GM23338 (cell line): ENCODE measurements at regions not wholly inside any gene's neighbourhood (a gene's known extent, or its start where the extent isn't known, plus 50 kb on each side); places are given as distances from the start of the nearest gene placed in this dataset.

Experiments
- ATAC-seq: fragments of 200-7000 bp; cut with Tn5 transposase; 3 replicates; pipeline ENCODE4 v1.9.1; 2020
- DNase-seq: peaks from one replicate; pipeline ENCODE4 v3.0.0-alpha.2; 2015; ENCODE audit warnings: low spot score
- H2AFZ ChIP-seq: fragments of 200-600 bp; sonication (generic); 2 replicates; pipeline ENCODE4 v1.8.0; 2016; ENCODE audit warnings: antibody characterized with exemption, mild to moderate bottlenecking, moderate library complexity
- H3F3A ChIP-seq: fragments of 200-600 bp; sonication (generic); replicated peaks from 2 replicates; pipeline ENCODE4 v1.8.0; 2017; ENCODE audit warnings: antibody characterized with exemption, mixed run types, low read depth
- H3K27ac ChIP-seq: fragments of 200-600 bp; sonication (generic); 2 replicates; pipeline ENCODE4 v1.6.1; 2016; ENCODE audit warnings: low read depth
- H3K27me3 ChIP-seq: fragments of 200-600 bp; sonication (generic); 2 replicates; pipeline ENCODE4 v1.8.0; 2016; ENCODE audit warnings: mild to moderate bottlenecking, mixed run types, moderate library complexity; ENCODE audit not compliant: insufficient read depth
- H3K36me3 ChIP-seq: fragments of 200-600 bp; sonication (generic); 2 replicates; pipeline ENCODE4 v1.8.0; 2016; ENCODE audit warnings: mild to moderate bottlenecking; ENCODE audit not compliant: insufficient read depth
- H3K4me1 ChIP-seq: fragments of 200-600 bp; sonication (generic); 2 replicates; pipeline ENCODE4 v1.8.0; 2016; ENCODE audit warnings: mild to moderate bottlenecking, moderate library complexity; ENCODE audit not compliant: insufficient read depth
- H3K4me2 ChIP-seq: fragments of 200-600 bp; sonication (generic); 2 replicates; pipeline ENCODE4 v1.7.1; 2017; ENCODE audit warnings: mixed run types
- H3K4me3 ChIP-seq: fragments of 200-600 bp; sonication (generic); 2 replicates; pipeline ENCODE4 v1.6.1; 2016; ENCODE audit warnings: mixed run types
- H3K79me2 ChIP-seq: fragments of 200-600 bp; sonication (generic); replicated peaks from 2 replicates; pipeline ENCODE4 v1.8.0; 2017; ENCODE audit warnings: mild to moderate bottlenecking; ENCODE audit not compliant: insufficient read depth
- H3K9me2 ChIP-seq: fragments of 200-600 bp; sonication (generic); 2 replicates; pipeline ENCODE4 v1.8.0; 2017; ENCODE audit not compliant: insufficient read depth
- H4K20me1 ChIP-seq: fragments of 200-600 bp; sonication (generic); replicated peaks from 2 replicates; pipeline ENCODE4 v1.8.0; 2017; ENCODE audit warnings: mild to moderate bottlenecking; ENCODE audit not compliant: insufficient read depth
- H3K27ac Mint-ChIP-seq: 2 replicates; pipeline ENCODE4 v1.8.0; 2020; ENCODE audit warnings: inconsistent platforms, mild to moderate bottlenecking, moderate library complexity, mixed read lengths
- H3K27me3 Mint-ChIP-seq: 3 replicates; pipeline ENCODE4 v1.8.0; 2022; ENCODE audit warnings: low read depth, mild to moderate bottlenecking, moderate library complexity, mixed read lengths, inconsistent platforms; ENCODE audit not compliant: insufficient read depth, poor library complexity
- H3K36me3 Mint-ChIP-seq: 3 replicates; pipeline ENCODE4 v1.8.0; 2021; ENCODE audit warnings: low read depth, mild to moderate bottlenecking, inconsistent platforms, moderate library complexity, mixed read lengths
- H3K4me1 Mint-ChIP-seq: 3 replicates; pipeline ENCODE4 v1.8.0; 2020; ENCODE audit warnings: mild to moderate bottlenecking, inconsistent platforms, mixed read lengths
- H3K4me3 Mint-ChIP-seq: 3 replicates; pipeline ENCODE4 v1.8.0; 2021; ENCODE audit warnings: moderate library complexity, mild to moderate bottlenecking, inconsistent platforms, mixed read lengths
- H3K9me3 Mint-ChIP-seq: 3 replicates; pipeline ENCODE4 v1.8.0; 2020; ENCODE audit warnings: moderate library complexity, mild to moderate bottlenecking, inconsistent platforms, mixed read lengths
- EZH2 ChIP-seq: fragments of 200-600 bp; sonication (generic); IDR thresholded peaks from one replicate; pipeline ENCODE4 v1.8.0; 2017; ENCODE audit warnings: antibody characterized with exemption, mild to moderate bottlenecking, low read depth; ENCODE audit not compliant: unreplicated experiment
- EZH2phosphoT487 ChIP-seq: fragments of 200-600 bp; sonication (generic); IDR thresholded peaks from one replicate; pipeline ENCODE4 v1.8.1; 2018; ENCODE audit warnings: antibody characterized with exemption; ENCODE audit not compliant: unreplicated experiment
- JUNB ChIP-seq: IDR thresholded peaks from one replicate; pipeline ENCODE4 v1.6.1; 2016; ENCODE audit warnings: antibody characterized with exemption; ENCODE audit not compliant: unreplicated experiment
- NANOG ChIP-seq: IDR thresholded peaks from 2 replicates; pipeline ENCODE4 v1.6.1; 2016; ENCODE audit warnings: antibody characterized with exemption, borderline replicate concordance
- POLR2AphosphoS5 ChIP-seq: IDR thresholded peaks from 2 replicates; pipeline ENCODE4 v1.6.1; 2016; ENCODE audit warnings: antibody characterized with exemption, low read depth
- ZNF331 ChIP-seq: fragments of 250-450 bp; sonication (Bioruptor Pico); IDR thresholded peaks from 2 replicates; pipeline ENCODE4 v1.5.0; 2020; ENCODE audit warnings: low read depth, mild to moderate bottlenecking, moderate library complexity
- TF ChIP-seq, protein P1 (sequence below): IDR thresholded peaks from 2 replicates; pipeline ENCODE4 v1.6.1; 2016; ENCODE audit warnings: antibody characterized with exemption
- TF ChIP-seq, protein P2 (sequence below): IDR thresholded peaks from one replicate; pipeline ENCODE4 v1.6.1; 2018; ENCODE audit warnings: antibody characterized with exemption; ENCODE audit not compliant: unreplicated experiment
- TF ChIP-seq, protein P3 (sequence below): fragments of 250-450 bp; sonication (Bioruptor Pico); IDR thresholded peaks from 2 replicates; pipeline ENCODE4 v1.5.0; 2020; ENCODE audit warnings: mild to moderate bottlenecking, moderate library complexity

DNA sequence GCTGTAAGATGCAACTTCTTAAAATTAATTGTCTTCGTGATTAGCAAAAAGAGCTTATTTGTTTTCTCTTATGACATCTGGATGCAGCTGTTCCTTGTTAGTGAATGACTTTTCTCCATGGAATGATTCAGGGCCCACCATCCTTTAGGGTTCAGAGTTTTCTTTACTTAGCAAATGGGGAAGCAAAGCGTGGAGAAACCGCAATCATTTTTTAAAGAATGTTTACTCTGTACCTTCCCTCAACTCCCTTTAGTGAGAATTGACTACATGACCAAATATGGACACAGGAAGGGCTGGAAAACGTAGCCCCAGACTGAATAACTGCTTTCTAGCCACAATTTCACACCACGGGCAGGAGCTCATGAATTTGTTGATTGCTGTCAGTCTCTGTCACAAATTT is 130.1 kb downstream of the EDEM1 start (continued):
- TF ChIP-seq, protein P1, sequence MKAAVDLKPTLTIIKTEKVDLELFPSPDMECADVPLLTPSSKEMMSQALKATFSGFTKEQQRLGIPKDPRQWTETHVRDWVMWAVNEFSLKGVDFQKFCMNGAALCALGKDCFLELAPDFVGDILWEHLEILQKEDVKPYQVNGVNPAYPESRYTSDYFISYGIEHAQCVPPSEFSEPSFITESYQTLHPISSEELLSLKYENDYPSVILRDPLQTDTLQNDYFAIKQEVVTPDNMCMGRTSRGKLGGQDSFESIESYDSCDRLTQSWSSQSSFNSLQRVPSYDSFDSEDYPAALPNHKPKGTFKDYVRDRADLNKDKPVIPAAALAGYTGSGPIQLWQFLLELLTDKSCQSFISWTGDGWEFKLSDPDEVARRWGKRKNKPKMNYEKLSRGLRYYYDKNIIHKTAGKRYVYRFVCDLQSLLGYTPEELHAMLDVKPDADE: no peak
- TF ChIP-seq, protein P2, sequence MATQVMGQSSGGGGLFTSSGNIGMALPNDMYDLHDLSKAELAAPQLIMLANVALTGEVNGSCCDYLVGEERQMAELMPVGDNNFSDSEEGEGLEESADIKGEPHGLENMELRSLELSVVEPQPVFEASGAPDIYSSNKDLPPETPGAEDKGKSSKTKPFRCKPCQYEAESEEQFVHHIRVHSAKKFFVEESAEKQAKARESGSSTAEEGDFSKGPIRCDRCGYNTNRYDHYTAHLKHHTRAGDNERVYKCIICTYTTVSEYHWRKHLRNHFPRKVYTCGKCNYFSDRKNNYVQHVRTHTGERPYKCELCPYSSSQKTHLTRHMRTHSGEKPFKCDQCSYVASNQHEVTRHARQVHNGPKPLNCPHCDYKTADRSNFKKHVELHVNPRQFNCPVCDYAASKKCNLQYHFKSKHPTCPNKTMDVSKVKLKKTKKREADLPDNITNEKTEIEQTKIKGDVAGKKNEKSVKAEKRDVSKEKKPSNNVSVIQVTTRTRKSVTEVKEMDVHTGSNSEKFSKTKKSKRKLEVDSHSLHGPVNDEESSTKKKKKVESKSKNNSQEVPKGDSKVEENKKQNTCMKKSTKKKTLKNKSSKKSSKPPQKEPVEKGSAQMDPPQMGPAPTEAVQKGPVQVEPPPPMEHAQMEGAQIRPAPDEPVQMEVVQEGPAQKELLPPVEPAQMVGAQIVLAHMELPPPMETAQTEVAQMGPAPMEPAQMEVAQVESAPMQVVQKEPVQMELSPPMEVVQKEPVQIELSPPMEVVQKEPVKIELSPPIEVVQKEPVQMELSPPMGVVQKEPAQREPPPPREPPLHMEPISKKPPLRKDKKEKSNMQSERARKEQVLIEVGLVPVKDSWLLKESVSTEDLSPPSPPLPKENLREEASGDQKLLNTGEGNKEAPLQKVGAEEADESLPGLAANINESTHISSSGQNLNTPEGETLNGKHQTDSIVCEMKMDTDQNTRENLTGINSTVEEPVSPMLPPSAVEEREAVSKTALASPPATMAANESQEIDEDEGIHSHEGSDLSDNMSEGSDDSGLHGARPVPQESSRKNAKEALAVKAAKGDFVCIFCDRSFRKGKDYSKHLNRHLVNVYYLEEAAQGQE: no peak
- TF ChIP-seq NANOG: no peak
- no peak for TF ChIP-seq EZH2

DNA sequence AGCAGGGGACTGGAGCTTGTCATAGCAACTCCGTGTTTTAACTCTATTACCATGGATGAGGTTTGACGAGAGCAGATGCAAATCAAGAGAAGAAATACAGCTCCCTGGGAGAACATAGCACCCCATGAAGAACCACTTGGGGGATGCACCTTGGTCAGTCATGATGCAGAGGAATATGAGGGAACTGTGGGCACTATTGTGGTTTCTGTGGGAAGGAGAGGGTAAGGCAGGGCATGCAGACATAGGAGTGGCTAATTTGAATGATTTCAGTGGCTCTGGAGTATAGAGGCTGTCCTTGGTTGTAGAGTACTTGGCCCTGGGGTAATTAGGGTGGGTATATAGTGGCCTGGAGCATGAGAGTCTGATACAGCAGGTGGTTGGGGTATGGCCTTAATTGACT is 131.9 kb downstream of the EDEM1 start:
- H3K27ac Mint-ChIP-seq: no peak overlapping the region
- Histone ChIP-seq H4K20me1 (no peaks in the 10 kb centered on the region), H3K79me2 (no peaks in the 10 kb centered on the region), H2AFZ (no peak overlapping the region), H3F3A (no peaks in the 10 kb centered on the region), H3K9me2 (no peaks in the 10 kb centered on the region), H3K4me1 (no peaks in the 10 kb centered on the region), H3K4me3 (no peak overlapping the region), H3K27ac (no peak overlapping the region), H3K36me3 (peaks cover 10% of the 10 kb centered on the region; the same call in 1 of the 2 replicates), H3K27me3 (no peaks in the 10 kb centered on the region), H3K4me2 (no peak overlapping the region)
- H3K4me3 Mint-ChIP-seq: no peak overlapping the region
- peaks cover 85% of the 10 kb centered on the region for H3K9me3 Mint-ChIP-seq
- H3K36me3 Mint-ChIP-seq: no peaks in the 10 kb centered on the region; the same call in 2 of the 3 replicates
- DNase-seq: no peak
- ATAC-seq: no peak
- TF ChIP-seq ZNF331: no peak
- TF ChIP-seq, protein P1: no peak
- TF ChIP-seq, protein P3, sequence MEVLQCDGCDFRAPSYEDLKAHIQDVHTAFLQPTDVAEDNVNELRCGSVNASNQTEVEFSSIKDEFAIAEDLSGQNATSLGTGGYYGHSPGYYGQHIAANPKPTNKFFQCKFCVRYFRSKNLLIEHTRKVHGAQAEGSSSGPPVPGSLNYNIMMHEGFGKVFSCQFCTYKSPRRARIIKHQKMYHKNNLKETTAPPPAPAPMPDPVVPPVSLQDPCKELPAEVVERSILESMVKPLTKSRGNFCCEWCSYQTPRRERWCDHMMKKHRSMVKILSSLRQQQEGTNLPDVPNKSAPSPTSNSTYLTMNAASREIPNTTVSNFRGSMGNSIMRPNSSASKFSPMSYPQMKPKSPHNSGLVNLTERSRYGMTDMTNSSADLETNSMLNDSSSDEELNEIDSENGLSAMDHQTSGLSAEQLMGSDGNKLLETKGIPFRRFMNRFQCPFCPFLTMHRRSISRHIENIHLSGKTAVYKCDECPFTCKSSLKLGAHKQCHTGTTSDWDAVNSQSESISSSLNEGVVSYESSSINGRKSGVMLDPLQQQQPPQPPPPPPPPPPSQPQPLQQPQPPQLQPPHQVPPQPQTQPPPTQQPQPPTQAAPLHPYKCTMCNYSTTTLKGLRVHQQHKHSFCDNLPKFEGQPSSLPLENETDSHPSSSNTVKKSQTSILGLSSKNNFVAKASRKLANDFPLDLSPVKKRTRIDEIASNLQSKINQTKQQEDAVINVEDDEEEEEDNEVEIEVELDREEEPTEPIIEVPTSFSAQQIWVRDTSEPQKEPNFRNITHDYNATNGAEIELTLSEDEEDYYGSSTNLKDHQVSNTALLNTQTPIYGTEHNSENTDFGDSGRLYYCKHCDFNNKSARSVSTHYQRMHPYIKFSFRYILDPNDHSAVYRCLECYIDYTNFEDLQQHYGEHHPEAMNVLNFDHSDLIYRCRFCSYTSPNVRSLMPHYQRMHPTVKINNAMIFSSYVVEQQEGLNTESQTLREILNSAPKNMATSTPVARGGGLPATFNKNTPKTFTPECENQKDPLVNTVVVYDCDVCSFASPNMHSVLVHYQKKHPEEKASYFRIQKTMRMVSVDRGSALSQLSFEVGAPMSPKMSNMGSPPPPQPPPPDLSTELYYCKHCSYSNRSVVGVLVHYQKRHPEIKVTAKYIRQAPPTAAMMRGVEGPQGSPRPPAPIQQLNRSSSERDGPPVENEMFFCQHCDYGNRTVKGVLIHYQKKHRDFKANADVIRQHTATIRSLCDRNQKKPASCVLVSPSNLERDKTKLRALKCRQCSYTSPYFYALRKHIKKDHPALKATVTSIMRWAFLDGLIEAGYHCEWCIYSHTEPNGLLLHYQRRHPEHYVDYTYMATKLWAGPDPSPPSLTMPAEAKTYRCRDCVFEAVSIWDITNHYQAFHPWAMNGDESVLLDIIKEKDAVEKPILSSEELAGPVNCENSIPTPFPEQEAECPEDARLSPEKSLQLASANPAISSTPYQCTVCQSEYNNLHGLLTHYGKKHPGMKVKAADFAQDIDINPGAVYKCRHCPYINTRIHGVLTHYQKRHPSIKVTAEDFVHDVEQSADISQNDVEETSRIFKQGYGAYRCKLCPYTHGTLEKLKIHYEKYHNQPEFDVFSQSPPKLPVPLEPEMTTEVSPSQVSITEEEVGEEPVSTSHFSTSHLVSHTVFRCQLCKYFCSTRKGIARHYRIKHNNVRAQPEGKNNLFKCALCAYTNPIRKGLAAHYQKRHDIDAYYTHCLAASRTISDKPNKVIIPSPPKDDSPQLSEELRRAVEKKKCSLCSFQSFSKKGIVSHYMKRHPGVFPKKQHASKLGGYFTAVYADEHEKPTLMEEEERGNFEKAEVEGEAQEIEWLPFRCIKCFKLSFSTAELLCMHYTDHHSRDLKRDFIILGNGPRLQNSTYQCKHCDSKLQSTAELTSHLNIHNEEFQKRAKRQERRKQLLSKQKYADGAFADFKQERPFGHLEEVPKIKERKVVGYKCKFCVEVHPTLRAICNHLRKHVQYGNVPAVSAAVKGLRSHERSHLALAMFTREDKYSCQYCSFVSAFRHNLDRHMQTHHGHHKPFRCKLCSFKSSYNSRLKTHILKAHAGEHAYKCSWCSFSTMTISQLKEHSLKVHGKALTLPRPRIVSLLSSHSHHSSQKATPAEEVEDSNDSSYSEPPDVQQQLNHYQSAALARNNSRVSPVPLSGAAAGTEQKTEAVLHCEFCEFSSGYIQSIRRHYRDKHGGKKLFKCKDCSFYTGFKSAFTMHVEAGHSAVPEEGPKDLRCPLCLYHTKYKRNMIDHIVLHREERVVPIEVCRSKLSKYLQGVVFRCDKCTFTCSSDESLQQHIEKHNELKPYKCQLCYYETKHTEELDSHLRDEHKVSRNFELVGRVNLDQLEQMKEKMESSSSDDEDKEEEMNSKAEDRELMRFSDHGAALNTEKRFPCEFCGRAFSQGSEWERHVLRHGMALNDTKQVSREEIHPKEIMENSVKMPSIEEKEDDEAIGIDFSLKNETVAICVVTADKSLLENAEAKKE (CRISPR knock-in tag): no peak
- TF ChIP-seq EZH2phosphoT487: no peak
- no peak for TF ChIP-seq POLR2AphosphoS5
- TF ChIP-seq JUNB: no peak
- TF ChIP-seq EZH2: no peak
- TF ChIP-seq NANOG: no peak
- TF ChIP-seq, protein P2: no peak
- H3K27me3 Mint-ChIP-seq: no peaks in the 10 kb centered on the region
- H3K4me1 Mint-ChIP-seq: no peaks in the 10 kb centered on the region
